Progenitor cell of endocrine pancreas (in vitro differentiated cells): ENCODE measurements at regions not wholly inside any gene's neighbourhood (a gene's known extent, or its start where the extent isn't known, plus 50 kb on each side); places are given as distances from the start of the nearest gene placed in this dataset.

ENCODE experiments used
- DNase-seq: peaks from one replicate; pipeline ENCODE4 v3.0.0; 2021; ENCODE audit warnings: low spot score; ENCODE audit not compliant: unreplicated experiment
- H3K27ac Mint-ChIP-seq: 2 replicates; pipeline ENCODE4 v1.8.0; 2021; ENCODE audit warnings: mild to moderate bottlenecking, moderate library complexity, mixed read lengths
- H3K27me3 Mint-ChIP-seq: 2 replicates; pipeline ENCODE4 v1.8.0; 2021; ENCODE audit warnings: mixed read lengths
- H3K36me3 Mint-ChIP-seq: 2 replicates; pipeline ENCODE4 v1.8.0; 2022; ENCODE audit warnings: mixed read lengths; ENCODE audit not compliant: insufficient read depth
- H3K4me1 Mint-ChIP-seq: 2 replicates; pipeline ENCODE4 v1.8.0; 2021; ENCODE audit warnings: low read depth, mixed read lengths
- H3K4me3 Mint-ChIP-seq: 2 replicates; pipeline ENCODE4 v1.8.0; 2021; ENCODE audit warnings: low read depth, mild to moderate bottlenecking, moderate library complexity, mixed read lengths
- H3K9me3 Mint-ChIP-seq: 2 replicates; pipeline ENCODE4 v1.8.0; 2021; ENCODE audit warnings: low read depth, mixed read lengths
- TF ChIP-seq, protein P1 (sequence below): fragments of 200-600 bp; sonication (generic); IDR thresholded peaks from one replicate; pipeline ENCODE4 v1.5.0; 2021; ENCODE audit warnings: antibody characterized with exemption, mild to moderate bottlenecking; ENCODE audit not compliant: unreplicated experiment

DNA sequence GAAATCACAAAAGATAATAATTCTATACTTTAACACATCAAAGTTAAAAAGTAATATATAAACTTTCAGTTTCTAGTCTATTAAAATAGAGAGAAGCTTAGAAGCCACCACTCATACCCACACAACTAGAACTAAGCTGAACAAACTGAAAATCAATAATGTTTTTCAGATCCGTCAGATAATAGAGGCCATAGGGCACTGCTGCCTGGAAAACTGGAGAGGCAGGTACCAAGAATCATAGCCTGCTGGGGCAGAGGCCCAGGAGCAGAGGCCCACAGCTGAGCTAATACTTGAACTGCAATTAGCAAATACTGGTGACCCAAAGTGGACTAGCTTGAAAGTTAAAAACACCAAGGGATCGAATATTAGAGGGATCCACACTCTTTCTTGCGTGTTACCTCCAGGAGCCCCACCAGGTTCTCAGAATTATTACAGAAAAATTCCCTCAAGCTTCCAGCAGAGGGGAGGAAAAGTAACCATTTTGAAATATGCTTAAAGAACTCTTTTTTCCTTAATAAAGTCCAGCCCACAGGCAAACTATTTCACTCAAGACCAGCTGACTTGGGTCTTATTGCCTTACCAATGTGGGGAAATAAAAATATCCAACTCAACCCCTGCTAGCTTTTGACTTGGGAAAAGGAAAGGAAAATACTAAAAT is 774.1 kb upstream of the IGFBP3 start:
- Mint-ChIP-seq H3K4me1 (peaks cover 32% of the 10 kb centered on the region), H3K27me3 (no peaks in the 10 kb centered on the region), H3K36me3 (peaks cover 4% of the 10 kb centered on the region), H3K9me3 (peaks cover 5% of the 10 kb centered on the region), H3K27ac (peak overlapping the region; percentile 81), H3K4me3 (no peak overlapping the region)
- TF ChIP-seq, protein P1, sequence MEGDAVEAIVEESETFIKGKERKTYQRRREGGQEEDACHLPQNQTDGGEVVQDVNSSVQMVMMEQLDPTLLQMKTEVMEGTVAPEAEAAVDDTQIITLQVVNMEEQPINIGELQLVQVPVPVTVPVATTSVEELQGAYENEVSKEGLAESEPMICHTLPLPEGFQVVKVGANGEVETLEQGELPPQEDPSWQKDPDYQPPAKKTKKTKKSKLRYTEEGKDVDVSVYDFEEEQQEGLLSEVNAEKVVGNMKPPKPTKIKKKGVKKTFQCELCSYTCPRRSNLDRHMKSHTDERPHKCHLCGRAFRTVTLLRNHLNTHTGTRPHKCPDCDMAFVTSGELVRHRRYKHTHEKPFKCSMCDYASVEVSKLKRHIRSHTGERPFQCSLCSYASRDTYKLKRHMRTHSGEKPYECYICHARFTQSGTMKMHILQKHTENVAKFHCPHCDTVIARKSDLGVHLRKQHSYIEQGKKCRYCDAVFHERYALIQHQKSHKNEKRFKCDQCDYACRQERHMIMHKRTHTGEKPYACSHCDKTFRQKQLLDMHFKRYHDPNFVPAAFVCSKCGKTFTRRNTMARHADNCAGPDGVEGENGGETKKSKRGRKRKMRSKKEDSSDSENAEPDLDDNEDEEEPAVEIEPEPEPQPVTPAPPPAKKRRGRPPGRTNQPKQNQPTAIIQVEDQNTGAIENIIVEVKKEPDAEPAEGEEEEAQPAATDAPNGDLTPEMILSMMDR: peak; percentile 35
- DNase-seq: peak; percentile 24

- Mint-ChIP-seq H3K27me3 (no peaks in the 10 kb centered on the region), H3K36me3 (peaks cover 4% of the 10 kb centered on the region), H3K27ac (peak overlapping the region; percentile 57), H3K4me1 (peaks cover 32% of the 10 kb centered on the region), H3K4me3 (no peak overlapping the region), H3K9me3 (peaks cover 5% of the 10 kb centered on the region)
- TF ChIP-seq, protein P1: no peak
- no peak for DNase-seq
Observed at GRCh38 chr7:46694058-46694457, 773.0 kb upstream of the IGFBP3 start.

DNA sequence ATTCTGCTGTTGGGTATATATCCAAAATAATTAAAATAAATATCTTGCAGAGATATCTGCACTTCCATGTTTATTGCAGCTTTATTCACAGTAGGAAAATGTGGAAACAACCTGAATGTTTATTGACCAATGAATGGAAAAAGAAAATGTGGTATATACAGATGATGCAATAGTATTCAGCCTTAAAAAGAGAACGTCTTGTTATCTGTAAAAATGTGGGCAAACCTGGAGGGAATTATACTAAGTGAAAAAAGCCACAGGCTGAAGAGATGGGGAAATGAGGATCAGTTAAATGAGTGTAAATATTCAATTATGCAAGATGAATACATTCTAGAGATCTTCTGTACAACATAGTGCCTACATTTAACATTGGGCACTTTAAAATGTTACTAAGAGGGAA is 766.1 kb upstream of the IGFBP3 start:
- Mint-ChIP-seq H3K36me3 (no peaks in the 10 kb centered on the region), H3K27ac (no peak overlapping the region), H3K27me3 (no peaks in the 10 kb centered on the region), H3K9me3 (peaks cover 6% of the 10 kb centered on the region), H3K4me3 (no peak overlapping the region), H3K4me1 (peaks cover 3% of the 10 kb centered on the region)
- DNase-seq: no peak
- TF ChIP-seq, protein P1: no peak

- TF ChIP-seq, protein P1: no peak
Observed at GRCh38 chr7:46685051-46685450, 764.0 kb upstream of the IGFBP3 start.

DNA sequence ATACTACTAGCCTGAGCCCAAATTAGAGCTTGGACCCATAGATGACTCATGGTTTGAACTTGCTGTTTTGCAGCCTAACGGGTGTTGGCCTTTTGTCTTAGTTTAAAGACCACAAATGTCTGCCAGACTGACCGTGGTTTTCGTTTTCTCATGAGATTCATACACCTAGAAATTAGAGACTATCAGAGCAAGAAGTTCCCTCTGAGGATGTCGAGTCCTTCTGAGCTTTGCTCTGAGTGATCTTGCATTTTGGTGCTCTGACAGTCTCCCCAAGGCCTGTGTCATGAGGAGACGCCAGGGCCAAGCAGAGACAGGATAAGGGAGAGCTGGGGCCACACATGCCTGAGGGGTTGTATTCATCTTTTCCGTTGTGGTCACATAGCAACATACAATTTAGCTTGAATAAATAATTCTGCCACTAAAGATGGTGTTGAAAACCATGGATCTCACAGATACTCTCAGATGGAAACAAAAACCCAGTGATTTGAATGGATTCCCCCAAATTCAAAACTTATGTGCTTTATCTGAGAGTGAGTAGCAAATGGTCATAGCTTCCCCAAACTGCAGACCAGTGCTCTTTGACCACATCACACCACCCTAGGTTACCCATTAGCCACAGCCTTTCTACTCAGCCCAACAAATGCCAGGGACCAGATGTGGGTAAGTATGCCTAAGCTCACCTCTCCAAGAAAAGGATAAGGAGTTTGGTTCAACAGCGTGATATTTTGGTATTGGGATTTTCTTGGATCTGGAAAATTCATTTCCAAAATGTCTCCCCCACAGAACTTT is 762.0 kb upstream of the IGFBP3 start:
- Mint-ChIP-seq H3K9me3 (peaks cover 4% of the 10 kb centered on the region), H3K27me3 (no peaks in the 10 kb centered on the region), H3K36me3 (no peaks in the 10 kb centered on the region), H3K4me1 (no peaks in the 10 kb centered on the region), H3K4me3 (no peak overlapping the region), H3K27ac (no peak overlapping the region)
- no peak for DNase-seq
- TF ChIP-seq, protein P1: no peak

More at GRCh38 chr7:46685051-46685450, 764.0 kb upstream of the IGFBP3 start:
- Mint-ChIP-seq H3K36me3 (no peaks in the 10 kb centered on the region), H3K27ac (no peak overlapping the region), H3K9me3 (peaks cover 6% of the 10 kb centered on the region), H3K27me3 (no peaks in the 10 kb centered on the region), H3K4me3 (no peak overlapping the region), H3K4me1 (no peaks in the 10 kb centered on the region)
- no peak for DNase-seq
